Endodermal cell (in vitro differentiated cells): ENCODE measurements at regions not wholly inside any gene's neighbourhood (a gene's known extent, or its start where the extent isn't known, plus 50 kb on each side); places are given as distances from the start of the nearest gene placed in this dataset.

Experiments used
- DNase-seq: peaks from one replicate; pipeline ENCODE4 v3.0.0-alpha.2; 2017
- H3K27ac ChIP-seq: 2 replicates; pipeline ENCODE4 v1.5.1; 2013; ENCODE audit warnings: mild to moderate bottlenecking, low read depth, low read length, moderate library complexity
- H3K27me3 ChIP-seq: 2 replicates; pipeline ENCODE4 v1.6.1; 2013; ENCODE audit warnings: mild to moderate bottlenecking, low read length, moderate library complexity; ENCODE audit not compliant: insufficient read depth, control insufficient read depth, poor library complexity, severe bottlenecking
- H3K36me3 ChIP-seq: 2 replicates; pipeline ENCODE4 v1.7.0; 2013; ENCODE audit warnings: mild to moderate bottlenecking, low read length, moderate library complexity; ENCODE audit not compliant: control insufficient read depth, insufficient read depth
- H3K4me1 ChIP-seq: one replicate; pipeline ENCODE4 v1.7.0; 2013; ENCODE audit warnings: low read length; ENCODE audit not compliant: control insufficient read depth, insufficient read depth
- H3K4me3 ChIP-seq: 2 replicates; pipeline ENCODE4 v1.5.1; 2013; ENCODE audit warnings: mild to moderate bottlenecking, low read length, moderate library complexity
- H3K9ac ChIP-seq: 2 replicates; pipeline ENCODE4 v1.6.1; 2013; ENCODE audit warnings: mild to moderate bottlenecking, low read length, moderate library complexity; ENCODE audit not compliant: poor library complexity, severe bottlenecking; ENCODE audit errors: extremely low read depth
- H3K9me3 ChIP-seq: 2 replicates; pipeline ENCODE4 v1.6.1; 2013; ENCODE audit warnings: mild to moderate bottlenecking, low read length, moderate library complexity; ENCODE audit not compliant: control insufficient read depth
- H3K27ac Mint-ChIP-seq: 2 replicates; pipeline ENCODE4 v1.8.0; 2020; ENCODE audit warnings: mixed read lengths
- H3K27me3 Mint-ChIP-seq: 2 replicates; pipeline ENCODE4 v1.8.0; 2021; ENCODE audit warnings: mild to moderate bottlenecking, mixed read lengths; ENCODE audit not compliant: insufficient read depth
- H3K36me3 Mint-ChIP-seq: 2 replicates; pipeline ENCODE4 v1.8.0; 2020; ENCODE audit warnings: low read depth, mixed read lengths
- H3K4me1 Mint-ChIP-seq: 2 replicates; pipeline ENCODE4 v1.8.0; 2020; ENCODE audit warnings: mixed read lengths
- H3K4me3 Mint-ChIP-seq: 2 replicates; pipeline ENCODE4 v1.8.0; 2020; ENCODE audit warnings: mild to moderate bottlenecking, moderate library complexity, mixed read lengths
- H3K9me3 Mint-ChIP-seq: 2 replicates; pipeline ENCODE4 v1.8.0; 2020; ENCODE audit warnings: mild to moderate bottlenecking, mixed read lengths
- CTCF ChIP-seq: fragments of 200-600 bp; sonication (generic); conservative IDR thresholded peaks from 2 replicates; pipeline ENCODE4 v1.5.0; 2021; ENCODE audit warnings: antibody characterized with exemption, mild to moderate bottlenecking
- WGBS, 2 experiments: methylation state at CpG; one replicate each; pipeline versions ENCODE4 v1.1.5 to v1.1.7; 2013; ENCODE audit warnings: missing lambda C conversion rate in 2 of 2, mixed read lengths in 1 of 2; ENCODE audit not compliant: insufficient coverage in 1 of 2, insufficient read length in 1 of 2; 5-methylcytosine and 5-hydroxymethylcytosine counted together

DNA sequence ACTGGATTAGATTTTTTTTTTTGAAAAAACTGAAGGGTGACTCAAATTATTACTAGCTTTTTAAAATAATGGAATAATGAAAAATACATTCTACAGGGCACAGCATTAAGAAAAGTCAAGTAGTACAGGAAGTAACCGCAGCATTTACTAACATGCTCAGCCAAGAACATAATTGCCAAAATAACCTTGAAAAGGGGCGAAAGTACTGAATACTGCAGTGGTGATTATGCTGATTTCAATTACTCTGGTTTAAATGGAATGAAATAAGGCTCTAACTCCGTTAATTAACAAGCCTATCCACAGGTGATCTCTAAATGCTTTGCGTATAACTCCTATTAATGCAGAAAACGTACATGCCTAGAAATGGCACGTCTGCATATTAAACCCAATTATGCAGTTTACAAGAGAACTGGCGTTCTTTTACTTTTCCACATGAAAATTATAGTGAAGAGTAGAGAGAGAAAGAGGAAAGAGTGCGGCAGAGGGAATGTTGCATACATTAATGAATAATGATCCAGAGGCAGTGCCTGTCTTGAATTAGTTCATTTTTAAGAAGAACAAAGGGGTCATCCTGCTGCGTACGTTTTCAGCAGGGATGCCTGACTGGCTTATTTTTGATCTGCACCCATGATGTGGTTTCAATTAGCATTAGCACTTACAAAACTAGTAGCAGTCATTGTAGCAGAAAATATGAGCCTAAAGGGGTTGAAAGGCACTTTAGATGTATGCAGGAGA is 612.4 kb downstream of the NYAP2 start:
- Mint-ChIP-seq H3K4me3 (no peak overlapping the region), H3K27me3 (no peaks in the 10 kb centered on the region), H3K9me3 (no peaks in the 10 kb centered on the region), H3K4me1 (no peaks in the 10 kb centered on the region), H3K27ac (no peak overlapping the region), H3K36me3 (no peaks in the 10 kb centered on the region)
- H3K4me3 ChIP-seq = no peak overlapping the region
- no peaks in the 10 kb centered on the region for H3K9me3 ChIP-seq
- H3K9ac ChIP-seq = no peak overlapping the region
- no peaks in the 10 kb centered on the region for H3K4me1 ChIP-seq
- WGBS, 2 experiments = 84 to 89% methylated on average over 8 to 10 of the region's 10 CpGs
- no peaks in the 10 kb centered on the region for H3K27me3 ChIP-seq
- TF ChIP-seq CTCF = no peak
- no peak overlapping the region for H3K27ac ChIP-seq
- no peak for DNase-seq
- H3K36me3 ChIP-seq = no peaks in the 10 kb centered on the region

DNA sequence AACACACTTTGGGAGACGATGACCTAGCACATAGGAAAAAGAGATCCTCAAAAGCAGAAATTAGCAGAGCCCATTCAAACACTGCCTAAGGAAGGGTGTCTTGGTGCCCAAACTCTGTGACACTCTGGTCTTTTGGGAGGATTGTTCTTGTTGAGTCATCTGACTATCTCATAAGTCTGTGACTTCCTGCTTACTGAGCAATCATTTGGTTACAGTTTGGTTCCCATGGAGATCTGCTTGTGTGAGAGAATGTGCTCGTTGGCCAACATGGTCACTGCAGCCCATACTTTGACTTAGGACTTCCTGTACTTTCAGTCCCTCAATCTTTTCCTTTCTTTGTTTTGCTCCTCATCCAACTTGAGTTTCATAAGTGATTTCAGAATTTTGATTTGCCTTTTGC is 602.9 kb downstream of the NYAP2 start:
- H3K27ac Mint-ChIP-seq = no peak overlapping the region
- no peak overlapping the region for H3K27ac ChIP-seq

DNA sequence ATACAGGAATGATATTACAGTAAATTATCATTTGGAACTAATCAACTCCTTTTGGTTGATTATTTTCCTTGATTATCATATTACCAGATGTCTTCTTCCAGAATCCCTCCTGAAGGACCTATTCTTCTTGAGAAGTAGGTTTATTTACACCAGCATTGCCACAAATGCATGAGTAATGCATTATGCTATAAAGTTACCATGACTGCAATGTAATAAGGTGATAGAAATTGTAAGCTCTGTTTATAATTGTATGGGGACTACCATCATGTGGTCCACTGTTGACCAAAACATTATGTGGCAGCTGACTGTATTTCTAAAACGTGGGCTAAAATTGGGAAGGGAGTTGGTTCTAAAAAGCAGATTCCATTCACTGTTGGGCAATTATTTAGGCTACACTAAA is 602.2 kb downstream of the NYAP2 start:
- Mint-ChIP-seq H3K27me3 (no peaks in the 10 kb centered on the region), H3K27ac (no peak overlapping the region), H3K4me3 (no peak overlapping the region), H3K4me1 (no peaks in the 10 kb centered on the region), H3K36me3 (no peaks in the 10 kb centered on the region), H3K9me3 (no peaks in the 10 kb centered on the region)
- H3K27ac ChIP-seq = no peak overlapping the region
- H3K4me3 ChIP-seq = no peak overlapping the region
- no peak for DNase-seq
- no peaks in the 10 kb centered on the region for H3K9me3 ChIP-seq
- WGBS, 2 experiments = 75 to 100% methylated on average over 1 of the region's 1 CpG
- no peak for TF ChIP-seq CTCF
- no peaks in the 10 kb centered on the region for H3K36me3 ChIP-seq
- H3K4me1 ChIP-seq = no peaks in the 10 kb centered on the region
- H3K9ac ChIP-seq = no peak overlapping the region
- no peaks in the 10 kb centered on the region for H3K27me3 ChIP-seq

More for the DNA sequence above, 602.9 kb downstream of the NYAP2 start:
- H3K4me1 ChIP-seq = no peaks in the 10 kb centered on the region
- no peak overlapping the region for H3K4me3 ChIP-seq
- whole genome bisulfite sequencing, 2 experiments = 75 to 86% methylated on average over 2 of the region's 2 CpGs
- no peak for DNase-seq
- TF ChIP-seq CTCF = no peak
- no peaks in the 10 kb centered on the region for H3K9me3 ChIP-seq
- no peaks in the 10 kb centered on the region for H3K4me1 Mint-ChIP-seq
- H3K36me3 ChIP-seq = no peaks in the 10 kb centered on the region
- H3K27me3 Mint-ChIP-seq = no peaks in the 10 kb centered on the region
- H3K9me3 Mint-ChIP-seq = no peaks in the 10 kb centered on the region
- H3K4me3 Mint-ChIP-seq = no peak overlapping the region
- no peaks in the 10 kb centered on the region for H3K27me3 ChIP-seq
- no peak overlapping the region for H3K9ac ChIP-seq
- no peaks in the 10 kb centered on the region for H3K36me3 Mint-ChIP-seq
